ENCODE measurements at regions not wholly inside any gene's neighbourhood (a gene's known extent, or its start where the extent isn't known, plus 50 kb on each side); places are given as distances from the start of the nearest gene placed in this dataset.

GRCh38 chr11:45597097-45597496 lies 68.3 kb downstream of the CHST1 start:
- POLR2A ChIA-PET = no interaction called here
- Mint-ChIP-seq H3K27me3 (peaks cover 12% of the 10 kb centered on the region), H3K4me3 (no peak overlapping the region), H3K36me3 (ENCODE audit: low read depth) (no peaks in the 10 kb centered on the region), H3K9me3 (ENCODE audit: low read depth) (no peaks in the 10 kb centered on the region), H3K4me1 (no peaks in the 10 kb centered on the region), H3K27ac (no peak overlapping the region)
- intact Hi-C loops (cut with DNase I, micrococcal nuclease) = no loop called here
- ATAC-seq (no peak), DNase-seq (no peak)
- CTCF ChIA-PET = no interaction called here

GRCh38 chr11:45596571-45596970 lies 68.9 kb downstream of the CHST1 start:
- DNase-seq (no peak), ATAC-seq (no peak)
- Mint-ChIP-seq H3K9me3 (ENCODE audit: low read depth) (no peaks in the 10 kb centered on the region), H3K4me1 (no peaks in the 10 kb centered on the region), H3K27me3 (peaks cover 12% of the 10 kb centered on the region), H3K27ac (no peak overlapping the region), H3K4me3 (no peak overlapping the region), H3K36me3 (ENCODE audit: low read depth) (no peaks in the 10 kb centered on the region)
- intact Hi-C loops (cut with DNase I, micrococcal nuclease) = no loop called here
- POLR2A ChIA-PET = no interaction called here
- CTCF ChIA-PET = no interaction called here

GRCh38 chr11:45593992-45594391 lies 71.4 kb downstream of the CHST1 start:
- Mint-ChIP-seq H3K36me3 (ENCODE audit: low read depth) (no peaks in the 10 kb centered on the region), H3K27me3 (peaks cover 9% of the 10 kb centered on the region), H3K27ac (no peak overlapping the region), H3K4me1 (no peaks in the 10 kb centered on the region), H3K4me3 (no peak overlapping the region), H3K9me3 (ENCODE audit: low read depth) (no peaks in the 10 kb centered on the region)
- no peak for DNase-seq
- ATAC-seq = peak; percentile 49
- ChIA-PET CTCF (interaction anchor here (0.9 kb wide), 1 partner anchor 62 kb away, joined by 3 read pairs; no protein-coding TSS in a partner anchor), POLR2A (no interaction called here)
- intact Hi-C loops (cut with DNase I, micrococcal nuclease) = no loop called here

- ChIA-PET POLR2A (no interaction called here), CTCF (no interaction called here)
- Mint-ChIP-seq H3K4me3 (no peak overlapping the region), H3K36me3 (ENCODE audit: low read depth) (no peaks in the 10 kb centered on the region), H3K27me3 (peaks cover 9% of the 10 kb centered on the region), H3K27ac (no peak overlapping the region), H3K4me1 (no peaks in the 10 kb centered on the region), H3K9me3 (ENCODE audit: low read depth) (no peaks in the 10 kb centered on the region)
- intact Hi-C loops (cut with DNase I, micrococcal nuclease) = no loop called here
- DNase-seq (no peak), ATAC-seq (no peak)
These were observed 72.8 kb downstream of the CHST1 start for GRCh38 chr11:45592636-45593035.

GRCh38 chr11:45590743-45591142 lies 74.7 kb downstream of the CHST1 start:
- POLR2A ChIA-PET = no interaction called here
- no peak for DNase-seq
- H3K4me3 Mint-ChIP-seq = no peak overlapping the region
- ATAC-seq = no peak
- H3K27ac Mint-ChIP-seq = no peak overlapping the region
- peaks cover 8% of the 10 kb centered on the region for H3K27me3 Mint-ChIP-seq
- intact Hi-C loops (cut with DNase I, micrococcal nuclease) = no loop called here
- CTCF ChIA-PET = interaction anchor here (0.7 kb wide), 1 partner anchor 9 kb away, joined by 3 read pairs; no protein-coding TSS in a partner anchor
- no peaks in the 10 kb centered on the region for H3K9me3 Mint-ChIP-seq (ENCODE audit: low read depth)
- no peaks in the 10 kb centered on the region for H3K4me1 Mint-ChIP-seq
- no peaks in the 10 kb centered on the region for H3K36me3 Mint-ChIP-seq (ENCODE audit: low read depth)

GRCh38 chr11:45585205-45585604 lies 80.2 kb downstream of the CHST1 start:
- ChIA-PET POLR2A (no interaction called here), CTCF (no interaction called here)
- no peak overlapping the region for H3K4me3 Mint-ChIP-seq
- H3K4me1 Mint-ChIP-seq = no peaks in the 10 kb centered on the region
- H3K9me3 Mint-ChIP-seq (ENCODE audit: low read depth) = no peaks in the 10 kb centered on the region
- H3K36me3 Mint-ChIP-seq (ENCODE audit: low read depth) = no peaks in the 10 kb centered on the region
- DNase-seq = no peak
- no peak for ATAC-seq
- intact Hi-C loops (cut with DNase I, micrococcal nuclease) = no loop called here
- H3K27ac Mint-ChIP-seq = no peak overlapping the region
- H3K27me3 Mint-ChIP-seq = peaks cover 23% of the 10 kb centered on the region

- H3K9me3 Mint-ChIP-seq (ENCODE audit: low read depth) = no peaks in the 10 kb centered on the region
- ChIA-PET POLR2A (no interaction called here), CTCF (no interaction called here)
- H3K4me3 Mint-ChIP-seq = no peak overlapping the region
- no peak for ATAC-seq
- H3K36me3 Mint-ChIP-seq (ENCODE audit: low read depth) = no peaks in the 10 kb centered on the region
- intact Hi-C loops (cut with DNase I, micrococcal nuclease) = no loop called here
- H3K4me1 Mint-ChIP-seq = no peaks in the 10 kb centered on the region
- no peak overlapping the region for H3K27ac Mint-ChIP-seq
- peaks cover 30% of the 10 kb centered on the region for H3K27me3 Mint-ChIP-seq
- DNase-seq = no peak
These were observed 81.3 kb downstream of the CHST1 start for GRCh38 chr11:45583981-45584566.

- Mint-ChIP-seq H3K4me3 (no peak overlapping the region), H3K9me3 (ENCODE audit: low read depth) (no peaks in the 10 kb centered on the region), H3K27ac (no peak overlapping the region), H3K4me1 (no peaks in the 10 kb centered on the region), H3K36me3 (ENCODE audit: low read depth) (no peaks in the 10 kb centered on the region), H3K27me3 (peaks cover 28% of the 10 kb centered on the region)
- peak; percentile 20 for DNase-seq
- POLR2A ChIA-PET = no interaction called here
- CTCF ChIA-PET = no interaction called here
- intact Hi-C loops (cut with DNase I, micrococcal nuclease) = no loop called here
- ATAC-seq = no peak
These were observed 85.0 kb downstream of the CHST1 start for GRCh38 chr11:45580399-45580798.

- ATAC-seq (no peak), DNase-seq (no peak)
- H3K27me3 Mint-ChIP-seq = peaks cover 27% of the 10 kb centered on the region
- ChIA-PET CTCF (interaction anchor here (0.7 kb wide), 1 partner anchor 131 kb away, joined by 3 read pairs; no protein-coding TSS in a partner anchor), POLR2A (no interaction called here)
- no peak overlapping the region for H3K27ac Mint-ChIP-seq
- no peak overlapping the region for H3K4me3 Mint-ChIP-seq
- no peaks in the 10 kb centered on the region for H3K36me3 Mint-ChIP-seq (ENCODE audit: low read depth)
- no peaks in the 10 kb centered on the region for H3K4me1 Mint-ChIP-seq
- no peaks in the 10 kb centered on the region for H3K9me3 Mint-ChIP-seq (ENCODE audit: low read depth)
- intact Hi-C loops (cut with DNase I, micrococcal nuclease) = no loop called here
These were observed 87.1 kb downstream of the CHST1 start for GRCh38 chr11:45578316-45578715.

- ATAC-seq = no peak
- no peaks in the 10 kb centered on the region for H3K36me3 Mint-ChIP-seq (ENCODE audit: low read depth)
- CTCF ChIA-PET = interaction anchor here (0.7 to 0.8 kb wide), 2 partner anchors 79 to 130 kb away, joined by 3 to 4 read pairs; no protein-coding TSS in a partner anchor
These were observed 87.7 kb downstream of the CHST1 start for GRCh38 chr11:45577752-45578151.

GRCh38 chr11:45576461-45577215 lies 88.8 kb downstream of the CHST1 start:
- Mint-ChIP-seq H3K27ac (no peak overlapping the region), H3K36me3 (ENCODE audit: low read depth) (no peaks in the 10 kb centered on the region), H3K27me3 (peaks cover 20% of the 10 kb centered on the region), H3K4me1 (no peaks in the 10 kb centered on the region), H3K9me3 (ENCODE audit: low read depth) (no peaks in the 10 kb centered on the region), H3K4me3 (no peak overlapping the region)
- ATAC-seq (no peak), DNase-seq (no peak)
- CTCF ChIA-PET = no interaction called here
- intact Hi-C loops (cut with DNase I, micrococcal nuclease) = no loop called here
- POLR2A ChIA-PET = no interaction called here

More at GRCh38 chr11:45577752-45578151, 87.7 kb downstream of the CHST1 start:
- no peak overlapping the region for H3K4me3 Mint-ChIP-seq
- H3K27ac Mint-ChIP-seq = no peak overlapping the region
- no peaks in the 10 kb centered on the region for H3K9me3 Mint-ChIP-seq (ENCODE audit: low read depth)
- no peak for DNase-seq
- H3K27me3 Mint-ChIP-seq = peaks cover 27% of the 10 kb centered on the region
- intact Hi-C loops (cut with DNase I, micrococcal nuclease) = no loop called here
- POLR2A ChIA-PET = no interaction called here
- H3K4me1 Mint-ChIP-seq = no peaks in the 10 kb centered on the region

GRCh38 chr11:45573728-45574127 lies 91.7 kb downstream of the CHST1 start:
- H3K36me3 Mint-ChIP-seq (ENCODE audit: low read depth) = no peaks in the 10 kb centered on the region
- peaks cover 4% of the 10 kb centered on the region for H3K27me3 Mint-ChIP-seq
- H3K27ac Mint-ChIP-seq = no peak overlapping the region
- H3K9me3 Mint-ChIP-seq (ENCODE audit: low read depth) = no peaks in the 10 kb centered on the region
- ChIA-PET CTCF (no interaction called here), POLR2A (no interaction called here)
- no peak for ATAC-seq
- intact Hi-C loops (cut with DNase I, micrococcal nuclease) = no loop called here
- no peak overlapping the region for H3K4me3 Mint-ChIP-seq
- no peaks in the 10 kb centered on the region for H3K4me1 Mint-ChIP-seq
- DNase-seq = no peak
